ENCODE measurements at regions not wholly inside any gene's neighbourhood (a gene's known extent, or its start where the extent isn't known, plus 50 kb on each side); places are given as distances from the start of the nearest gene placed in this dataset.
"Not testable (repeated sequence)": the region's sequence is repeated elsewhere in the genome, so short reads cannot be mapped to it uniquely, and the experiment has no call there.

DNA sequence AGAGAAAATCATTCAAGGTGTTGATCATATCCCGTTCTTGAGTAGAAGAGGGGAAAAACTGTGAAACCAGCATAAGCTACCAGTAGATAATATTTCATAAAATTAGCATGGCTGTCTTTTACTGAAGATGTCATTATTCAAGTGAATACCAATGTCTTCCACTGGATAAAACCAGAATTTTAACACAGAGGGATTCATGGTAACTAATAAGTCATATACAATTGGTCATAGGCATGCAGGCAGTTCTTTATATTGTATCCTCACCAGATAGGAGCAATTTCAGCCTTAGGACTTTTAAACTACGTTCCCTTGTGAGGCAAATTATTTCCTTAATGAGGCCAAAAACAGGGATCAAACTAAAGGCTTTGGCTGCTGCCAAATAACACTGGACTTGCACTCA lies 202.3 kb upstream of the PITRM1 start:
- DNase-seq (ENCODE audit: low spot score) = no peak

DNA sequence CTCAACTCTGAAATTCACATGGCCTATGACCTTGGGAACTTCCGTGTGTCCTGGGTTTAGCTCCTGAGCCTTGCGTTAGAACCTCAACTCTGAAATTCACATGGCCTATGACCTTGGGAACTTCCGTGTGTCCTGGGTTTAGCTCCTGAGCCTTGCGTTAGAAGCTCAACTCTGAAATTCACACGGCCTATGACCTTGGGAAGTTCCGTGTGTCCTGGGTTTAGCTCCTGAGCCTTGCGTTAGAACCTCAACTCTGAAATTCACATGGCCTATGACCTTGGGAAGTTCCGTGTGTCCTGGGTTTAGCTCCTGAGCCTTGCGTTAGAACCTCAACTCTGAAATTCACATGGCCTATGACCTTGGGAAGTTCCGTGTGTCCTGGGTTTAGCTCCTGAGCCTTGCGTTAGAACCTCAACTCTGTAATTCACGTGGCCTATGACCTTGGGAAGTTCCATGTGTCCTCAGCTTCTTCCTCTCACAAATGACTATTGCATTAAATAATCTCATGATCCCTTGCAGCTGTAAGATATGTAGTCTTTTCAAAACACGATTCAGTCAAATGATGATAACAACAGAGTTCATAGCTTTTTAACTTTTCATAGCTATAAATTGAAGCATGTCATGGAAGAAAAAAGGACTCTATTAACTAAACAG lies 200.9 kb upstream of the PITRM1 start:
- not testable (repeated sequence) for DNase-seq (ENCODE audit: low spot score)

DNA sequence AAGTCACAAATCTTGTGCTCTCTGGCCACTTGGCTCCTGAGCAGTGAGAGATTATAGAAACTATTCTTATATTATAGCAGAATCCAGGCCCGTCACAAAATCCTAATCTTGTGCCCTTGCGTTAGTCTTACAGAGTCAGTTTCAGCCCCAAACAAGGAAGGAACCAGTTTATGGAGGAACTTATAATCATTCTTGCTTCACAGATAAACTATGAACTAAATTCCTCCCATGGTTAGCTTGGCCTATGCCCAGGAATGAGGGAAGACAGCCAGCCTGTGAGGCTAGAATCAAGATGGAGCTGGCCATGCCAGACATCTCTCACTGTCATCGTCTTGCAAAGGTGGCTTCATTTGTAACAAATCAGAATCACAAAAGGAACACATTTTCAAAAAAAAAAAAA lies 199.7 kb upstream of the PITRM1 start:
- no peak for DNase-seq (ENCODE audit: low spot score)

DNA sequence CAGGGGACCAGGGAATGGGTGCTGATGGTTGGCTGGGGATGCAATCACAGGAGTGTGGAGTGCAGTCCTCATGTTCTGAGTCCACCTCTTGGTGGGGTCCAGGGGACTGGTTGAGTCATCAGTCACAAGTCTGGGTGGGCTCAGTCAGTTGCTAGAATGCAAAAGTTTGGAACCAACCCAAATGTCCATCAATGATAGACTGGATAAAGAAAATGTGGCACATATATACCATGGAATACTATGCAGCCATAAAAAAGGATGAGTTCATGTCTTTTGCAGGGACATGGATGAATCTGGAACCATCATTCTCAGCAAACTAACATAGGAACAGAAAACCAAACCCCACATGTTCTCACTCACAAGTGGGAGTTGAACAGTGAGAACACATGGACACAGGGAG lies 199.0 kb upstream of the PITRM1 start:
- DNase-seq (ENCODE audit: low spot score) = not testable (repeated sequence)

DNA sequence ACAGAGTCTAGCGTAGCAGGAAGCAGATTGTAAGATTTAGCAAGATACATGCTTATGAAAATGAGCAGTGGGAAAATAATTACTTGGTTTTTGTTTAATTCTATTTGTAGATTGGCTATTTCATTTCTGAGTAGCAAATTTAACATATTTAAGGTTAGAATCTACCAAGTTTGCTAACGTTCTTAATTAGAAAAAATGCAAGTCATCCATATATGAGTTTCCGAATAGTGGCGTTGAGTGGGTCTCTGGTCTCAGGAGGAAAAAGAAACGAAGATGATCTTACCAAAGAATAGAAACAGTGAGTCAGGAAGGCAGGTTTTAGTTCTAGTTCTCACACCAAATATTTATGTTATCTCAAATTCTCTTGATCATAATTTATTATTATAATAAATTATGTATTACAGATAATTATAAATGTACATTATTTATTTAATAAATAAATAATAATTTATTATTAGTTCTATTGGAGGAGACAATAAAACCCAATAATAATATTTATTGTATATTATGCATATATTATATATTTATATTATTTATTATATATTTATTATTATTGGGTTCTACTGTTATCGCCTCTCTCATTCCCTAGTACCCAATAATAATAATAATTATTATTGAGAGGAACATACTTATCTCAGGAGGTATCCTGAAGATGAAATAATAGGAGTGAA lies 194.3 kb upstream of the PITRM1 start:
- DNase-seq (ENCODE audit: low spot score) = no peak

DNA sequence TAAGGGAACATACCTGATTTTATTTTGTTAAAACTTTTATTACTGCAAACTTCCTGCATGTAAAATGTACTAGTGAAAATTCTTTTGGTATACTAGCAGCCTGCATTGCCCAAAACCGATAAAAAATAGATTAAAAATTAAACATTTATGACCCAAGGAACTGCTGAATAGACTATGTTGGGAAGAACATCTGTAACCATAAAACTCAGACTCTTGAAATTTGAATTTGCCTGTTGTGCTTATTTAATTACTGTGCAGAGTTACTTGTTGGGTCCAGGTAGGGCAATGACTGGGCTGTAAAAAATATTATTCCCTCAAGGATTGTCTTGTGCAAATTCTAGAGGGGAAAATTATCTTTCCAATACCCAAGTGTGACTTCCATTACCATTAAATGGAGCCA lies 193.5 kb upstream of the PITRM1 start:
- no peak for DNase-seq (ENCODE audit: low spot score)

DNA sequence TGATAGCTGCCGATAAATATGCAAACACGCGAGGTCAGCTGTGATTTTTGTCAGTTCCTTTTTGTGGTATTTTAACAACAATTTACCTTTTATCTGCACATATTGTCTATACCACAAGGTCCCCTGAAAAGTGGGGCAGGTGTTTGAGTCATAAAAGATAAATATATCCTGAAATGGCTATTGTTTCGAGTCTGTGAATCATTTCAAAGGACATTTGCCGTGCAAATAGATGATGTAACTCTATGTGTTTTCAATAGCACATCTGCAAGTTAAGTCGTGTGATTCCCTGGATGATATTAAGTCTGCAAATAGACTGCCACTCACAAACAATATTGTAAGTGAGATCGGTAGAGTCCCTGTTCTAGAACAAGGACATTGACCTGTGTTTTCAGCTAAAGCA lies 193.0 kb upstream of the PITRM1 start:
- no peak for DNase-seq (ENCODE audit: low spot score)

DNA sequence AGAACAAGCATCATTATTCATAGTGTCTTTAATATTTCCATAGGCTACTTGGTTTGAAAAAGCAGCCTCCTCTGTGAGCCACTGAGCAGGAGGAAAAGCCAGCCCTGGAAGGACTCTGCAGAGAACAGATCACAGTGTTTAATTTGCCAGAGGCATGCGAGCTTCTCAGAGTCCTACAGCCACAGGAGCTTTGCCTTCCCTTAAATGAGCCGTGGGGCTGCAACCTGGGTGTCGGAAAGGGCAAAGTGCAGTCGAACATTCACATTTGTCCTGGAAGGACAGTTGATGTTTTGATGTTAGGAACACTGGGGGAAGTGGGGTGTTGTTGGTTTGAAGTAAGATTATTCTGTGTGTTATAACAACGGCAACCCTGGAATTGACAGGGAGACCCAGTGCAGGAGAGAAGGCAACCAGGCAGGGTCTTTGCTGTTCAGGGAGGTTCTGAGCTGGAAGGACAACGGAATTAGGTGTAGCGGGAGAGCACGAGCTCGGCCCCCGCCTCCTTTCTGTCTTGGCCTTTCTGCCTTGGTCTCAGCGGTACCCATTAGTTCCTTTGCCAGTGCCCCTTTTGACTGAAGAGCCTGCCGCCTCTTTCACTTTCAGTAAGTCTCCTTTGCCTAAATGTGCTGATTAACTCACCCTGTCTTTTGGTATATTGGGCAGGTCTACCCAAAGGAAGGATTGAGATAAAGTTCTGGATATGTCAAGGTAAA lies 192.3 kb upstream of the PITRM1 start:
- DNase-seq (ENCODE audit: low spot score) = no peak

DNA sequence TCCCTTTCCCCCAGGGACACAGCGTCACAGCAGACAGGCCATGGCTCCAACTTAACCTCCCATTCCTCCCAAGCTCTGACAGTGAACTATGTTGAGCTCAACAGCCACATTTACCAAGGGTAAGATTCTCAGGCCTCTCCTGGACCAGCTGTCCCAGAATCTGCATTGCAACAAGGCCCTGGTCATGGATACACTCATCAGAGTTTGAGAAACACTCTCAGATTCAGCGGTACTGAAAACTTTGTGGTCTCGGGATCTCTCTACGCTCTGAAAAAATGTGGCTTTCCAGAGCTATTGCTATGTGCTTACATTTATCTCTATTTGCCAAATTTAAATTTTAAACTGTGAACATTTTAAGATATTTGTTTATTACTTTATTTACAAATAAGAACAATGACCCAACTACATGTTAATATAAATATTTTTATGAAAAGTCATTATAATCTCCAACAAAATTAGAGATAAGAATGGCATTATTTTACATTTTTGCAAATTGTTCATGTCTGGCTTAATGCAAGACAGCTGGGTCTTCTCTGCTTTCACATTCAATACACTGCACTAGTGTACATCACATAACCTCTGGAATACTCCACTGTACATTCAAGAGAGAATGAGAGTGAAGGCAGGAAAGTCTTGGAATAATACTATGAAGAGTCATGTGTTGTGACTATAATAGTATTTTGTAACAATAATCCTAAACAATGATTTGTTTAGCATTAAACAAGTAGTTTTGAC lies 190.9 kb upstream of the PITRM1 start:
- no peak for DNase-seq (ENCODE audit: low spot score)

DNA sequence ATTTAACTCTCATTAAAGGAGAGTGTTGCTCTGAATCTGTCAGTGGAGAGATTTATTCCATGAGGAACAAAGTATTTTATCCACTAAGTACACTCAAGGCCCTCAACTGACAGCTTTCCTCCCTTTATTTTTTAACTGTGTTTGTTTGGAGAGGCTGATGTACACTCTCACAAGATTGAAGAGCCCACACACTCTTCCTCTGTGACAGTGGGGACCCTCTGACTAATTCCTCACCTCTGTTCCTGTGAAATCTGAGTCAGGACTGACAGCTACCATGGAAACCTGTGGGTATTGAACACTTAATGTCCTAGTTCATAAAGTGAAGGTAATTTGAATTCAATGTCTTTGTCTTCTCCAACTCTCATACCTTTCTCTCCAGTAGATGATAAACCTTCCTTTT lies 189.8 kb upstream of the PITRM1 start:
- DNase-seq (ENCODE audit: low spot score) = no peak

DNA sequence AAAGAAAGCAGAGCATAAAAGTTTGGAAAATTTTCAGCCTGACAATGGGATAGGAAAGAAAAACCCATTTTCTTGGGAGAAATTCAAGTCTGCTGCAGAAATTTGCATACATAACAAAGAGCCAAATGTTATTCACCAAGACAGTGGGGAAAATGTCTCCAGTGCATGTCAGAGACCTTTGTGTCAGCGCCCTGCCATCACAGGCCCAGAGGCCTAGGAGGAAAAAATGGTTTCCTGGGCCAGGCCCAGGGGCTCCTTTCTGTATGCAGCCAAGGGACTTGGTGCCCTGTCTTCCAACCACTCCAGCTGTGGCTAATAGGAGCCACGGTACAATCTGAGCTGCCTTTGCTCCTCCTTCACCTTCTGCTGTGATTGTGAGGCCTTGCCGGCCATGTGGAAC lies 189.1 kb upstream of the PITRM1 start:
- DNase-seq (ENCODE audit: low spot score) = no peak

DNA sequence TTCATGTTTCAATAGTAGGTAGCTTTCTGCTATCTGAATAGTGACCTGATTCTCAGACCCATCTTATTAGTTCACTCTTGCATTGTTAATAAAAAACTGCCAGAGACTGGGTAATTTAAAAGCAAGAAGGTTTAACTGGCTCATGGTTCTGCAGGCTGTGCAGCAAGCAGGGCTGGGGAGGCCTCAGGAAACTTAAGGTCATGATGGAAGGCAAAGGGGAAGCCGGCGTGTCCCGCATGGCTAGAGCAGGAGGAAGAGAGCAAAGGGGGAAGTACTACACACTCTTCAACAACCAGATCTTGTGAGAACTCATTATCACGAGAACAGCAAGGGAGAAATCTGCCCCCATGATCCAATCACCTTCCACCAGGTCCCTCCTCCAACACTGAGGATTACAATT lies 185.2 kb upstream of the PITRM1 start:
- DNase-seq (ENCODE audit: low spot score) = no peak

DNA sequence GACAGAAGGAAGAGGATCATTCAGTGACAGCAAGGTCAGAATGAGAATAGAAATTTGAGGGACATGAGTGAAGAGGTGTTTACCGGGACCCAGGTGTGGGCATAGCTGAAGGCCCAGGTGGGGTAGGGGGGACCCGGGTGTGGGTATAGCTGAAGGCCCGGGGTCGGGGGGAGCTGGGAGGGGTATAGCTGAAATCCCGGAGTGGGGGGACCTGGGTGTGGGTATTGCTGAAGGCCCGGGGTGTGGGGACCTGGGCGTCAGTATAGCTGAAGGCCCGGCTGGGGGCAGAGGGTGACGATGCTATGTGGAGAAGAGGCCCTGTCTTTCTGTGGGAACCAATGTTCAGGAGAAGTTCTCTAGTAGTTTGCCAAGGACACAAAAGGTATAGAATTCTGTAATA lies 183.0 kb upstream of the PITRM1 start:
- DNase-seq (ENCODE audit: low spot score) = no peak

DNA sequence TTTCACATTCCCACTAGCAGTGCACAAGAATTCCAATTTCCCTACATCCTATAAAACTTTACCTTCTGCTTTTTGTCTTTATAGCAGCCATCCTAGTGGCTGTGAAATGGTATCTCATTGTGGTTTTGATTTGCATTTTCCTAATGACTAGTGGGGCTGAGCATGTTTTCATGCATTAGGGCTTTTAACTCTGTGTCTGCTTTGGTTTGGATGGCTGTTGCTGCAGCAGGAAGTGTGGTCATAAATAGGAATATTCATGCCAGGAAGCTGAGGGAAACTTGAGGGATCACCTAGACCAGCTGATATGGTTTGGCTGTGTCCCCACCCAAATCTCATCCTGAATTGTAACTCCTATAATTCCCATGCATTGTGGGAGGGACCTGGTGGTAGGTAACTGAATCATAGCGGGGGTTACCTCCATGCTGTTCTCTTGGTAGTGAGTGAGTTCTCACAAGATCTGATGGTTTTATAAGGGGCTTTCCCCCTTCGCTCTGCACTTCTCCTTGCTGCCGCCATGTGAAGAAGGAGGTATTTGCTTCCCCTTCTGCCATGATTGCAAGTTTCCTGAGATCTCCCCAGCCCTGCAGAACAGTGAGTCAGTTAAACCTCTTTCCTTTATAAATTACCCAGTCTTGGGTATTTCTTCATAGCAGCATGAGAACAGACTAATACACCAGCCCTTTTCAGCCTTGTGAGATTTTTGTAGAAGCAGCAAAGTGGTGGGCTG lies 181.8 kb upstream of the PITRM1 start:
- no peak for DNase-seq (ENCODE audit: low spot score)

DNA sequence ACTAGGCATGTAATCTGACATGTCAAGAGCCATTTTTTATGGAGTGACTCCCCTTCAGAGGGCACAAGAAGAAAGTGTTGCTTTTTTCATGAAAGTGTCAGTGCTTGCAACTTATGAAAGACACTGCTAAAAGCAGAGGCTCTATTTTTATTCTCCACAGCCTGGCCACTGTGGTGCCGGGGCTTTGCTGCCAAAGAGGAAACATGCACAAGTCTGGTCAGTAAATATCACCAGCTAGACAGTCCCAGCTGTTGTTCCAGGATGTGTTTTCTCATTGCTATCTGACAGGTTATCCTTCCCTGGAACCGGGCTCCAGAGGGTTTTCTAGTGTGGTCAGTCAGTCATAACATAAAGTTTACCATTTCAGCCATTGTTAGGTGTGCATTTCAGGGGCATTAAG lies 180.7 kb upstream of the PITRM1 start:
- no peak for DNase-seq (ENCODE audit: low spot score)

DNA sequence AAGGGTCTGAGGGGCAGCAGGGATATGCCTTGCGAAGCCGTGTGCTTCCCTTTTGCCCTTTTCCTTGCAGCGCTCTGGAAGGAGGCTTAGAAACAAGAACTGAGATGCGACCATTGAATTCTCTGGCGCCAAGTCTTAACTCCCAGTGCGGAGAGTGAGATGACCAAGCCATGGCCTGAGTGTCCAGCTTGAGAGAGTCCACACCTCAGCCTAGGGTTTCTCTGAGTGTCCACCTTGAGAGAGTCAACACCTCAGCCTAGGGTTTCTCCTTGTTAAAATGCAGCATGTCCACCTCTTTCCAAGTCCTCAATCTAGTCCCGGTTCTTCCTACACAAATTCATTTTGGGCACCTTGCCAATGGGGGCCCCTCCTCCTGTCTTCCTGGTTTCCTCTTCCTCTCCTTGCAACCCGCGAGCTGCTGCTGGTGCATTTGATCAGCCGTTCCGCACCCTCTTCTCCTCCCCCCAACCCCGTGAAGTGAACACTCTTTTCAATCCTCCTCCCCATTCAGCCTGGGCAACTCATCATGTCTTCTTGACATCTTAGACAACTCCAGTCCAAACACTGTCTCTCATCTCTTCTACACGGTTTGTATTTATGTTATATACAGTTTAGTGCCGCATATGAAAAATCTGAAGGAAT lies 178.2 kb upstream of the PITRM1 start:
- DNase-seq (ENCODE audit: low spot score) = no peak

DNA sequence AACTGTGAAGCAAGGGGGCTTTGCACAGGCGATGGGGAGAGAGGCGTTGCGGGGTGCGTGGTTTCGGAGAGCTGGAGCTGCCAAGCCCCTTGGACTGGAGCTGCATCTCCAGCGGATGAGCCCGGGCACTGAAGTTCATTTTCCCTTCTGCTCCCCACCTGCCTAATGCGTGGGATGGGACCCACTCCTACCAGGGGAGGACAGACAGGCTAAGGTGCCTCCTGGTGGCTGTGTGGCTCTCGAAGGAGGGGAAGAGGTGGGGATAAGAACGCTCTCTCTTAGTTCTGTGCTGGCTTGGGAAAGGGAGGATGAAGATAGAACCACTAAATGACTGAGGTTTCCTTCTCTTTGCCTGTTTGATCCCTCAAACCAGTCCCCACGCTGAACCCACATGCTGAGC lies 177.6 kb upstream of the PITRM1 start:
- DNase-seq (ENCODE audit: low spot score) = no peak

DNA sequence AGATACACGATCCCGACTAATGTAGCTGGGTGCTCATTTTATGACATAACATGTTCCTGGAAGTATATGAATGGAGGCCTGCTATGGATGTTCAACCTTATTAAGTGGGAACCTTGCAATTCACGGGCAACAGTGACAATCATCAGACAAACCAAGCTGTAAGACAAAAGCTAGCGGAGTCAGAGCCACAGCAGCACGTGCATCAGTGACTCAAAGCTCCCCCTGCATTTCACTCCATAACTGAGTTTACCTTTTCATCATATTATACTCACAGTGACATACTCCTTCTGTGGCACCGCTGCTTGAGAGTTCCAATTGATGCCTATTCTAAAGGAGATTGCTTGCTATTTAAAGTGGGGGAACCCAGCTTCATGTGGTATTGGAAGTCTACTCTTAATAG lies 176.0 kb upstream of the PITRM1 start:
- DNase-seq (ENCODE audit: low spot score) = no peak

DNA sequence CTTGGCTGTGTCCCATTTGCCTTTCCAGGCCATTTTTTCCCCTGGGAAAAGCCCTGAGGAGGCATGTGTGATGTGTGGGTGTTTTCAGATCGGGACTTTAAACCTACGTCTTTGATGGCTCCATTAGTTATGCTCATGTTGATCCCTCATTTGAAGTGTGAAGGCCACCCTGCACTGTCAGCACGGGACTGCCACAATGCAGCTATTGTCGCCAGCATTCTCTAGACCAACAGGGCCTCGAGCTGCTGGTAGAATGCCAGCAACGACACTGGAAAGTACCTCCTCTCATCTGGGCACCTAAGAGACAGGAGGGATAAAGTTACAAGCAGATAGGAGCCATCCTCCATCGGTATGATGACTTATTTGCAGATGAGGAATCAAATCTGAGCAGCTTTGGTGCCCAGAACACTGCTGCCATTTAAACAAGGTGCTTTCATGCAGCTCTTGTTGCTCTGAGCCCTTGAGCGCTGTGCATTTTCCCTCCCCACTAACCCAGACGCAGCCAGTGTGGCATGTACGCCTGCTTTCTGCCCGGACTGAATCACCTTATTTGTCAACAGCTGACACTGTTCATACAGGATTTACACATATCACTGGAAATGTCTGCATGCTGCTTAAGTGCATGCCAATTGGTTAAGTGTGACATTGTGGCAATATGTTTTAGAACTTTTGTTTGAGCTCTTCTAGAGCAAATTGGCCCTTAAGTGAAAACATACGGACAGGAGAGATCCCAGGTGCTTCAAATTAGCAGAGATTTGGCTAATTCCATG lies 175.0 kb upstream of the PITRM1 start:
- no peak for DNase-seq (ENCODE audit: low spot score)

DNA sequence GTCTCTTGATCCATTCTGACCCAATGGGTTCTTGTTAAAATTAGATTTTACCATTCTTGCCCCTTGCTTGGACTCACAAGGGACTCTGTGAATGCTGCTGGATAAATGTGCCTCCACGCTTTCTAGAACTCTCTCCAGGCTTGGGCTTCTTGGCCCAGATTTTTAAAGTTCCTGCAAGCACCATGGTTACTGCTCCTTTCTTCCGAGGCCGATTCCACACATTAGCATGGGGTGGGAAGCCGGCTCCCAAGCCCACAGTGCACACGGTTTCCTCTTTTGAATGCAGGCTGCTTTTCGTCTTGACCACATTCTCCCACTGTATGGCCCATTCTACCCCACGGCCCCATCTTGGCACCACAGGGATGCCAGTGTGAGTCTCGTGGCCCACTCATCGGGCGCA lies 174.3 kb upstream of the PITRM1 start:
- DNase-seq (ENCODE audit: low spot score) = no peak

DNA sequence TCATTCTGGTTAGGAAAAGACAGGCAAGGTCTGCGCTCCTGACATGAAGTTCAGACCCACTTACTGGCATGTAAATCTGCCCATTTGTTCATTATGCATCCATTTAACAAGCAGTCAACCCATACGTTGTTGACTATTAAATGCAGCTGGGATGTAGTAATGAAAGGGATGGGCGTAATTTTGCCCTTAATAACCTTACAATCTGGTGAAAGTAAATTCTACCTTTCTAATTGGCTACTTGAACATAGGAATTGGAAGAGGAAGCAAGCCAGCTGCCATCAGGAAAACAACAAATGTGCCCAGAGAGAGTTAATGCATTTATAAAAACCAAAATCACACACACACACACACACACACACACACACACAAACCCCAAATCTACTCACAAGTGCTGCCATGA lies 170.2 kb upstream of the PITRM1 start:
- DNase-seq (ENCODE audit: low spot score) = no peak

Measured in NAMALWA (cell line).